HG02759 (cell line): ENCODE measurements at regions not wholly inside any gene's neighbourhood (a gene's known extent, or its start where the extent isn't known, plus 50 kb on each side); places are given as distances from the start of the nearest gene placed in this dataset.
"Not testable (repeated sequence)": the region's sequence is repeated elsewhere in the genome, so short reads cannot be mapped to it uniquely, and the experiment has no call there.

Experiments
- ATAC-seq: cut with Tn5 transposase; IDR thresholded peaks from one replicate; pipeline ENCODE4 v1.9.1; 2021; ENCODE audit warnings: mild to moderate bottlenecking, moderate library complexity; ENCODE audit not compliant: unreplicated experiment

DNA sequence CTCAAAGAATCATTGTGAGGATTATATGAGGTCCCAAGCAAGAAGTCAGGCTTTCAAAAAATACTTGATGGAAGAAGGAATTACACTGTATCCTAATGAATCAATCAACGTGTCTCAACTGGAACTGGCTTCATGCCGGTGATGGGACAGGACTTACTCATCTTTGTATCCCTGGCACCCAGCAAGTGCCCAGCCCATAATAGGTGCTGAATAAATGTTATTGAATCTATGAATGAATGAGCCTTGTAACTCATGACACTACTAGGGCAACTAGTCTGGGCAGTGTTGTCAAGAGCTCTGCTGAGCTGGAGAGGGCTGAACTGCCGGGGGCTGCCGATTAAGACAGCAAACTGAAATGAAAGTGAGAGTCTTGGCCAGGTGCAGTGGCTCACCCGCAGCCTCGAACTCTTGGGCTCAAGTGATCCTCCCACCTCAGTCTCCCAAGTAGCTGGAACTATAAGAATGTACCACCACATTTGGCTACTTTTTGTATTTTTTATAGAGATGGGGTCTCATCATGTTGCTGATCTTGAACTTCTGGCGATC is 87.2 kb upstream of the KIF5B start:
- no peak for ATAC-seq

- ATAC-seq = no peak
These were observed 86.4 kb upstream of the KIF5B start for GRCh38 chr10:32142646-32143045.

DNA sequence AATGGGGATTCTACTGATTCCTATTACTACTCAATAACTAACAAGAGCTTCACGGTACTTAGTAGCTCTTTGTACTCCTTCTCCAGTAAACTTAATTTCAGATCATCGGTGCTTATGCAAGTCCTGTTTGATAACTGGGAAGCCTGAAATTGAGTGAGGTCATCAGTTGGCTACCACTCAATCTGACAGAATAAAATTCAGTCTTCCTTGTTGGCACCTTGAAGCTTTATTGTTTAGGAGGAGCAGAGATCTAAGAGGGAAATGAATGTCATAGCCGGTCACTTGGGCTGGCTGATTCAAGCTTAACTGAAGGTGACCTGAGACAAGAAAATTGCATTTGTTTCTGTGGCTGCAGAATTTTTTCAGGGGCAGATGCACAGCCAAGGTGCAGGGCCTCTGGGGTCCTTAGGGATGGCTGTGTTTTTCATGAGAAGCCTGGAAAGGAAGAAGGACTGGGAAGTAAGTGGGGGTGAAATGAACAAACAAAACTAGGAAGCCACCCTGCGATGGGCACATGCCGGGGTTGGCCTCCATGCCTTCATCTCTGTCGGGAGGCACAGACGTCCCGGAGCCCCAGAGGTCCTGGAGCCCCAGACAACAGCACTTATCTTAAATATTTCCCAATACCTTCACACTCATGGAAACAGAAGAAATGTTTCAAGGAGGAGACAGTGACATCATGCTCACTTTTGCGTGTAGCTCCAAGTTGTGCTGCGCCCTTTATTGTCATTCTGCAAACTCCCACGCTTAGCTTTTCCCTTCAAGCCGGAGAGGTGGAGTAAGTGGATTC is 85.0 kb upstream of the KIF5B start:
- ATAC-seq = no peak

DNA sequence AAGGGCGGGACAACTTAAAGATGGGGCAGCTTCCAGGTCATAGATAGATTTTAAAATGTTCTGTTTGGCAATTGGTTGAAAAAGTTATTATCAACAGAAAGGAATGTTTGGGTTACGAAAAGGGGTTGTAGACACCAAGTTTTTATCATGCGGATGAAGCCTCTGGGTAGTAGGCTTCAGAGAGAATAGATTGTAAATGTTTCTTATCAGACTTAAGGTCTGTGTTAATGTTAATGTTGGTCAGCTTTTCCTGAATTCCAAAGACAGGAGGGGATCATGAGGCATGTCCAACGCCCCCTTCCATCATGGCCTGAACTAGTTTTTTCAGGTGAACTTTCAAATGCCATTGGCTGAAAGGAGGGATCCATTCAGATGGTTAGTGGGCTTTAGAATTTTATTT is 84.2 kb upstream of the KIF5B start:
- no peak for ATAC-seq

GRCh38 chr10:32139223-32140073 is 83.2 kb upstream of the KIF5B start:
- no peak for ATAC-seq

DNA sequence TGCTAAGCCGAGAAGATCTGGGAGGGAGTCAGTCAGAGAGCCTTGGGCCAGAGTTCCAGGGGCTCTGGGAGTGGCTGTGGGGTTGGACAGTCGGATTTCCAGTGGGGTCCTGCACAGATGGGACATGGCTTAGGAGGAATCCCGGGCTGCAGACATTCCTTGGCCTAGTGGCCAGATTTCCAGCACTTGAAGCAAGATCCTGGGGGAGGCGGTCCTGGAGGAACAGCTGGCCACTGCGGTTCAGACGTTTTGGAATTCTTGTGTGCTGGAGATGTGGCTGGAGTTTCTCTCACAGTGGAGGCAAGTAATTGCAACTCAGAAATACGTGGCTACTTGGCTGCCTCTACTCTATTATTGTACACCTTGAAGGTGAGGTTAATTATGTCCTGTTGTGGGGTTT is 80.7 kb upstream of the KIF5B start:
- ATAC-seq = not testable (repeated sequence)

- not testable (repeated sequence) for ATAC-seq
These were observed 79.6 kb upstream of the KIF5B start for GRCh38 chr10:32135796-32136195.

GRCh38 chr10:32132357-32132946 is 76.2 kb upstream of the KIF5B start:
- no peak for ATAC-seq

GRCh38 chr10:32131388-32131787 is 75.2 kb upstream of the KIF5B start:
- no peak for ATAC-seq

- no peak for ATAC-seq
These were observed 74.6 kb upstream of the KIF5B start for GRCh38 chr10:32130788-32131187.

GRCh38 chr10:32125023-32125422 is 68.8 kb upstream of the KIF5B start:
- no peak for ATAC-seq

GRCh38 chr10:32123021-32123420 is 66.8 kb upstream of the KIF5B start:
- no peak for ATAC-seq

DNA sequence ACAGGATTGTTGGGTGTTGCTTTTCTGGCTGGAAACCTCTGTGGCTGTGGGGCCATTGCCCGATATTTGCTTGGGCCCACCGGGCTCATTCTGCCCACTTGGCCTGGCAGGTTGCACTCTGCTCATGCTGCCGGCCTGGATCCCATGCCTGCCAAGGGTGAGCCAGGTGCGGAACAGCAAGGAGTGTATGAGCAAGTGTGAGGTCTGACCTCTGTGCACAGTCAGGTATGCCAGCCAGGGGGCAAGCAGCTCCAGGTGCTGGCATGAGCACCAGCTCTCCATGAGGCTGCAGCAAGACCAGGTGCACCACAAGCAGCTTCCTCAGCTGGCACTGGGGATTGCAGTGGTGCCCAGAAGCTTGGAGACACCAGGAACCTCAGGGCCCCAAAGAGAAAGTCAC is 65.4 kb upstream of the KIF5B start:
- no peak for ATAC-seq

- no peak for ATAC-seq
These were observed 63.9 kb upstream of the KIF5B start for GRCh38 chr10:32120147-32120546.

DNA sequence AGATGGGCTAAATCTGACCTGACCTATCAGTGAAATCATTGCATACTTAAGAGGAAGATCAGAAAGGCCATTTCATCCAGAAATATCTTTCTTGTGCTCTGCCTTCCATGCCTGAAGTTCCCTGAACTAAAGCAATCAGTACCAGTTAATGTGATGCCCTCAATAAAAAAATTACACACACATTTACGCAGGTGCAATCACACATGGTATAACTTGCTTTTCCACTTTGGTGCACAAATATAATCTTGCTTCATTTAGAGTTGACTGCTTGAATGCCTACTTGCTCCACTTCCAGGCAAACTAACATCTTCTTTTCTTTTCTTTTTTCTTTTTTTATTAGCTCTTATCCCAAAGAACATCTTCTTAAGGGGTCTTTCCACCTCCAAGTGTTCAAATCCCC is 58.3 kb upstream of the KIF5B start:
- no peak for ATAC-seq

GRCh38 chr10:32112055-32112454 is 55.8 kb upstream of the KIF5B start:
- no peak for ATAC-seq

GRCh38 chr10:32111585-32111984 is 55.4 kb upstream of the KIF5B start:
- no peak for ATAC-seq

DNA sequence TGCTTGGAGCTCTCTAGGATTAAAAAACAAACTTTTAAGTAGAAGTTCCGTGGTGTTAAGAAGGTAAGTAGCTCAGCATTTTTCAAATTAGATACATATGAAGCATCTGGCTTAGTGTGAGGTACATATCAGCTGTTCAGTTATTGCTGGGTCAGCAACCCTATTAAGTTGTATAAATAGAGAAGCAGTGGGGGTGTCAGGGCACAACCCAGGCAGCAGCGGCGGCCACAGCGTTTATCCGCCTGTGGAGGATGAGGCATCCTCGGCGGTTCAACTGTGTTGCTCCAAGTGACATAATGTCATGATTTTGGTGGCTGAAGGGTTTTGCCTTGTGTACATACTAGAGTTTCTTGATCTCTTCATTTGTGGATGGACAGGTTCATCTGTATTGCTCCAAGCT is 54.6 kb upstream of the KIF5B start:
- no peak for ATAC-seq

GRCh38 chr10:32109603-32110002 is 53.4 kb upstream of the KIF5B start:
- ATAC-seq = no peak
